IMR-90 (cell line): ENCODE measurements at regions not wholly inside any gene's neighbourhood (a gene's known extent, or its start where the extent isn't known, plus 50 kb on each side); places are given as distances from the start of the nearest gene placed in this dataset.

Experiments used
- ATAC-seq: fragments of 200-7000 bp; cut with Tn5 transposase; 2 replicates; pipeline ENCODE4 v1.9.1; 2020; ENCODE audit warnings: low read depth, mild to moderate bottlenecking, moderate library complexity
- BruUV-seq: library from RNA; stranded (reverse); fragments of 400-500 nt; replicated peaks from 2 replicates; lab custom pipeline; 2021; lab: Mats Ljungman, UMichigan
- CTCF ChIA-PET: fragments of 300-600 bp; formaldehyde crosslinking; extraction: SDS; loops from one replicate; lab custom pipeline; 2021; ENCODE audit warnings: antibody characterized with exemption; lab: Yijun Ruan, JAX
- POLR2A ChIA-PET: fragments of 300-600 bp; sonication (Branson Sonifier 250); formaldehyde crosslinking; loops from one replicate; lab custom pipeline; 2022; ENCODE audit warnings: antibody characterized with exemption; ENCODE audit not compliant: unreplicated experiment; lab: Charles Lee
- DNase-seq: peaks from one replicate; pipeline ENCODE4 v3.0.0; 2013
- H2AFZ ChIP-seq: replicated peaks from 2 replicates; pipeline ENCODE3; 2013; ENCODE audit warnings: low read length, mild to moderate bottlenecking; ENCODE audit not compliant: poor library complexity
- H2AK5ac ChIP-seq: 2 replicates; pipeline ENCODE4 v1.6.1; 2013; ENCODE audit warnings: low read depth, low read length, inconsistent platforms
- H2AK9ac ChIP-seq: replicated peaks from 2 replicates; pipeline ENCODE3; 2013; ENCODE audit warnings: mild to moderate bottlenecking, low read depth, low read length, moderate library complexity; ENCODE audit not compliant: poor library complexity
- H2BK120ac ChIP-seq: 2 replicates; pipeline ENCODE4 v1.6.1; 2013; ENCODE audit warnings: low read depth, low read length, inconsistent platforms
- H2BK15ac ChIP-seq: 3 replicates; pipeline ENCODE4 v1.6.1; 2013; ENCODE audit warnings: low read depth, low read length, inconsistent platforms
- H2BK20ac ChIP-seq: 2 replicates; pipeline ENCODE4 v1.6.1; 2013; ENCODE audit warnings: low read depth, mild to moderate bottlenecking, inconsistent platforms, low read length, moderate library complexity
- H2BK5ac ChIP-seq: 2 replicates; pipeline ENCODE4 v1.6.1; 2013; ENCODE audit warnings: mild to moderate bottlenecking, low read depth, low read length, inconsistent platforms; ENCODE audit not compliant: poor library complexity, severe bottlenecking
- H3K14ac ChIP-seq: replicated peaks from 2 replicates; pipeline ENCODE4 v1.6.1; 2013; ENCODE audit warnings: low read depth, low read length, inconsistent platforms
- H3K18ac ChIP-seq: 2 replicates; pipeline ENCODE4 v1.6.1; 2013; ENCODE audit warnings: low read depth, low read length, control low read depth
- H3K23ac ChIP-seq: 2 replicates; pipeline ENCODE4 v1.6.1; 2013; ENCODE audit warnings: low read depth, low read length, inconsistent platforms
- H3K27ac ChIP-seq: 2 replicates; pipeline ENCODE4 v1.5.1; 2013; ENCODE audit warnings: mild to moderate bottlenecking, control low read depth, low read length; ENCODE audit not compliant: insufficient read depth
- H3K27me3 ChIP-seq: 2 replicates; pipeline ENCODE4 v1.6.1; 2013; ENCODE audit warnings: low read length; ENCODE audit not compliant: control insufficient read depth, insufficient read depth
- H3K36me3 ChIP-seq: 2 replicates; pipeline ENCODE4 v1.6.1; 2013; ENCODE audit warnings: low read length, mixed read lengths; ENCODE audit not compliant: control insufficient read depth, insufficient read depth
- H3K4ac ChIP-seq: 2 replicates; pipeline ENCODE4 v1.6.1; 2013; ENCODE audit warnings: low read depth, low read length, inconsistent platforms
- H3K4me1 ChIP-seq: 2 replicates; pipeline ENCODE4 v1.6.1; 2013; ENCODE audit warnings: low read length, mixed read lengths; ENCODE audit not compliant: control insufficient read depth, insufficient read depth
- H3K4me2 ChIP-seq: 2 replicates; pipeline ENCODE4 v1.6.1; 2013; ENCODE audit warnings: low read depth, mild to moderate bottlenecking, control low read depth, low read length, moderate library complexity
- H3K4me3 ChIP-seq: 2 replicates; pipeline ENCODE4 v1.5.1; 2013; ENCODE audit warnings: low read depth, mild to moderate bottlenecking, control low read depth, low read length, moderate library complexity; ENCODE audit not compliant: insufficient read depth
- H3K56ac ChIP-seq: 2 replicates; pipeline ENCODE4 v1.6.1; 2013; ENCODE audit warnings: low read length, inconsistent platforms; ENCODE audit not compliant: insufficient read depth; ENCODE audit errors: extremely low read depth
- H3K79me1 ChIP-seq, 2 experiments: 2 replicates each; pipeline ENCODE4 v1.6.1; 2013; ENCODE audit warnings: low read length in 2 of 2, inconsistent platforms in 1 of 2, low read depth in 1 of 2
- H3K9ac ChIP-seq: 2 replicates; pipeline ENCODE4 v1.6.1; 2013; ENCODE audit warnings: low read depth, low read length, control low read depth
- H3K9me1 ChIP-seq: 2 replicates; pipeline ENCODE4 v1.6.1; 2013; ENCODE audit warnings: low read length, inconsistent platforms; ENCODE audit not compliant: insufficient read depth
- H3K9me3 ChIP-seq: 2 replicates; pipeline ENCODE4 v1.6.1; 2013; ENCODE audit warnings: low read length; ENCODE audit not compliant: control insufficient read depth, insufficient read depth
- H4K20me1 ChIP-seq: 2 replicates; pipeline ENCODE4 v1.6.1; 2013; ENCODE audit warnings: low read length, inconsistent platforms; ENCODE audit not compliant: insufficient read depth
- H4K5ac ChIP-seq: 2 replicates; pipeline ENCODE4 v1.6.1; 2013; ENCODE audit warnings: mild to moderate bottlenecking, low read depth, low read length, control low read depth
- H4K8ac ChIP-seq, 2 experiments: 2 replicates each; pipeline ENCODE4 v1.6.1; 2013; ENCODE audit warnings: low read depth in 2 of 2, low read length in 2 of 2, control low read depth in 1 of 2, inconsistent platforms in 1 of 2
- H4K91ac ChIP-seq: 2 replicates; pipeline ENCODE4 v1.6.1; 2013; ENCODE audit warnings: low read depth, low read length, inconsistent platforms; ENCODE audit not compliant: insufficient read depth
- BHLHE40 ChIP-seq: fragments of 150-350 bp; IDR thresholded peaks from 2 replicates; pipeline ENCODE4 v1.6.1; 2016; ENCODE audit warnings: mild to moderate bottlenecking, low read depth, low read length
- CEBPB ChIP-seq: IDR thresholded peaks from 2 replicates; pipeline ENCODE4 v1.6.1; 2012; ENCODE audit warnings: low read depth, low read length, improper control_type of control experiment
- CHD1 ChIP-seq: IDR thresholded peaks from 2 replicates; pipeline ENCODE4 v1.6.1; 2012; ENCODE audit warnings: low read depth, low read length, improper control_type of control experiment
- FOS ChIP-seq: fragments of 150-350 bp; IDR thresholded peaks from 2 replicates; pipeline ENCODE4 v1.6.1; 2016; ENCODE audit warnings: low read depth, low read length
- MAFK ChIP-seq: IDR thresholded peaks from 2 replicates; pipeline ENCODE4 v1.6.1; 2012; ENCODE audit warnings: low read depth, low read length, improper control_type of control experiment
- MAZ ChIP-seq: IDR thresholded peaks from 2 replicates; pipeline ENCODE4 v1.6.1; 2012; ENCODE audit warnings: low read depth, mild to moderate bottlenecking, low read length, improper control_type of control experiment, moderate library complexity, borderline replicate concordance
- MXI1 ChIP-seq: IDR thresholded peaks from 2 replicates; pipeline ENCODE4 v1.6.1; 2012; ENCODE audit warnings: low read depth, mild to moderate bottlenecking, low read length, moderate library complexity, borderline replicate concordance
- NFE2L2 ChIP-seq: fragments of 150-350 bp; IDR thresholded peaks from 2 replicates; pipeline ENCODE4 v1.6.1; 2016; ENCODE audit warnings: low read depth, mild to moderate bottlenecking, low read length
- POLR2A ChIP-seq: IDR thresholded peaks from 2 replicates; pipeline ENCODE4 v1.6.1; 2012; ENCODE audit warnings: mild to moderate bottlenecking, low read depth, low read length
- RAD21 ChIP-seq: IDR thresholded peaks from 2 replicates; pipeline ENCODE4 v1.6.1; 2012; ENCODE audit warnings: low read length, improper control_type of control experiment
- RCOR1 ChIP-seq: IDR thresholded peaks from 2 replicates; pipeline ENCODE4 v1.6.1; 2012; ENCODE audit warnings: mild to moderate bottlenecking, low read length, improper control_type of control experiment; ENCODE audit not compliant: insufficient replicate concordance
- RFX5 ChIP-seq: IDR thresholded peaks from 2 replicates; pipeline ENCODE4 v1.8.0; 2012; ENCODE audit warnings: low read depth, mild to moderate bottlenecking, low read length, moderate library complexity
- SMC3 ChIP-seq: fragments of 150-350 bp; IDR thresholded peaks from 2 replicates; pipeline ENCODE4 v1.6.1; 2016; ENCODE audit warnings: low read depth, mild to moderate bottlenecking, antibody characterized with exemption, low read length, moderate library complexity
- WGBS, 2 experiments: methylation state at CpG; one replicate each; pipeline versions ENCODE4 v1.1.5 to v1.1.7; 2013; ENCODE audit warnings: missing lambda C conversion rate in 2 of 2; ENCODE audit not compliant: insufficient read length in 1 of 2; ENCODE audit errors: extremely low coverage in 2 of 2; 5-methylcytosine and 5-hydroxymethylcytosine counted together
- dilution Hi-C: fragments of 300-500 bp; cut with HindIII; formaldehyde crosslinking; loops from one replicate; pipeline ENCODE4 v1.14.3; 2018; ENCODE audit warnings: low sequenced_read_pairs; ENCODE audit not compliant: unreplicated experiment
- in situ Hi-C: fragments of 300-500 bp; cut with MboI; formaldehyde crosslinking; loops from 3 replicates; pipeline ENCODE4 v1.14.3; 2019; ENCODE audit warnings: low sequenced_read_pairs, inconsistent platforms, mixed read lengths
- intact Hi-C: fragments of 100-400 bp; cut with micrococcal nuclease; formaldehyde crosslinking; loops from 2 replicates; pipeline ENCODE4 v1.10.0; 2022
- TF ChIP-seq, protein P1 (sequence below): fragments of 150-350 bp; IDR thresholded peaks from 2 replicates; pipeline ENCODE4 v1.6.1; 2017; ENCODE audit warnings: mild to moderate bottlenecking, antibody characterized with exemption, low read length, low read depth
- TF ChIP-seq, protein P2 (sequence below): fragments of 150-350 bp; IDR thresholded peaks from 2 replicates; pipeline ENCODE4 v1.6.1; 2016; ENCODE audit warnings: low read depth, mild to moderate bottlenecking, low read length, moderate library complexity, borderline replicate concordance

DNA sequence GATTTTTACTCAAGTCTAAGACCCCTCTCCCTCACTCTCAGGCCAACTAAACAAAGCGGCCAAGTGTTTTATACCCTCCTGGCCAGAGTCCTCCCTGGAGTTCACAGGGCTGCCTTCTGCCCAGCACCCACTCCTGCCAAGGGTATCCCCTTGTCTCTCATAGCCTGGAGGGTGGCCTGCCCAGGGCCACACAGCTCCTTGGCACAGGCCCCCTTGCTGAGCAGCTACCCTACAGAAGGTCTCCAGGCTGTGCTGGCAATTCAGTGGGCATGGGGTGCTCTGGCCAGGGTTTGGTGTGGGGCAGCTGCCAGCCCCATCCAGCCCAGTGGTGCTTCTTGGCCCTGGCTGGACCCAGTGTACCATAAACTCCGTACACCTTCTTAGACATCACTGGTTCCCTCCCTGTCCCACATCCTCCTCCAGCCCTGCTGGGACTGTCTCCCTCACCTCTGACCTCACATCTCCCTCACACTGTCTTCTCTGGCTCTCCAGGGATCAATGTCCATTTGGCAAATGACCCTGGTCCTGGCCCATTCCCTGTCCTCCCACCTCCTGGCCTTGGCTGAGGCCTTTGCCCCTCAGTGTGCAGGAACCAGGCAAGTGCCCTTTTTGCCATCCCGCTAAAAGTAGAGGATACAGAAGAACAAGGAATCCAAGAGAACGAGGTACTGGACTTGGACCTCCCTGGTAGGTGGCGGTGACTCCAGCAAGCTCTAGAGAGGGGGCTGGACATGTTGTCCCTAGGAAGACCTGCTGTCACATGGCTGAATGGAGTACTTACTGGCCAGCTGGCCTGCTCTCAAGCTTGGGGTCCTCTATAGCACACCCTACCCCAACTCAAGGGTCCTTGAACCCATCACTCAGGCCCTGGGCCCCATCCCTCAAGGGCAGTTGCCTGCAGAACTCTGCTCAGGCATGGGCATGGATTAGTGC lies 50.0 kb upstream of the TRPM1 start:
- ATAC-seq: no peak
- no peak overlapping the region for H4K8ac ChIP-seq
- H2BK20ac ChIP-seq: no peak overlapping the region
- no peaks in the 10 kb centered on the region for H3K79me1 ChIP-seq
- H3K36me3 ChIP-seq: no peaks in the 10 kb centered on the region
- no peak overlapping the region for H2BK5ac ChIP-seq
- intact Hi-C loops (no loop called here), dilution Hi-C loops (no loop called here), in situ Hi-C loops (no loop called here)
- no peaks in the 10 kb centered on the region for H3K4me1 ChIP-seq
- H3K56ac ChIP-seq: no peak overlapping the region
- no peak overlapping the region for H3K18ac ChIP-seq
- POLR2A ChIA-PET: no interaction called here
- H3K9me3 ChIP-seq: no peaks in the 10 kb centered on the region
- no peak overlapping the region for H3K4me3 ChIP-seq
- no peak overlapping the region for H2AFZ ChIP-seq
- H2BK15ac ChIP-seq: no peak overlapping the region
- H4K5ac ChIP-seq: no peak overlapping the region
- no peak overlapping the region for H3K14ac ChIP-seq
- H3K9me1 ChIP-seq: no peaks in the 10 kb centered on the region
- peaks cover 49% of the 10 kb centered on the region for H3K27me3 ChIP-seq
- no peak overlapping the region for H4K91ac ChIP-seq
- H3K27ac ChIP-seq: no peak overlapping the region
- no peak overlapping the region for H2AK5ac ChIP-seq
- no peak overlapping the region for H2AK9ac ChIP-seq
- no peaks in the 10 kb centered on the region for H4K20me1 ChIP-seq
- H3K23ac ChIP-seq: no peak overlapping the region
- no peak overlapping the region for H3K9ac ChIP-seq
- no peak overlapping the region for H2BK120ac ChIP-seq
- no peak overlapping the region for H3K4me2 ChIP-seq
- H3K4ac ChIP-seq: no peak overlapping the region
- BruUV-seq: no TSS peak
- CTCF ChIA-PET: no interaction called here
- no peak for DNase-seq
- WGBS, 2 experiments: 57% methylated on average over 1 of the region's 5 CpGs; no CpG with 5 or more reads in 1 of the 2 experiments
- TF ChIP-seq RAD21 (no peak), RFX5 (no peak), MAFK (no peak), CHD1 (no peak), CEBPB (no peak), RCOR1 (no peak), MXI1 (no peak), NFE2L2 (no peak), BHLHE40 (no peak), SMC3 (no peak), MAZ (no peak), FOS (no peak), POLR2A (no peak)
- TF ChIP-seq, protein P1, sequence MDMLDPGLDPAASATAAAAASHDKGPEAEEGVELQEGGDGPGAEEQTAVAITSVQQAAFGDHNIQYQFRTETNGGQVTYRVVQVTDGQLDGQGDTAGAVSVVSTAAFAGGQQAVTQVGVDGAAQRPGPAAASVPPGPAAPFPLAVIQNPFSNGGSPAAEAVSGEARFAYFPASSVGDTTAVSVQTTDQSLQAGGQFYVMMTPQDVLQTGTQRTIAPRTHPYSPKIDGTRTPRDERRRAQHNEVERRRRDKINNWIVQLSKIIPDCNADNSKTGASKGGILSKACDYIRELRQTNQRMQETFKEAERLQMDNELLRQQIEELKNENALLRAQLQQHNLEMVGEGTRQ: no peak
- TF ChIP-seq, protein P2, sequence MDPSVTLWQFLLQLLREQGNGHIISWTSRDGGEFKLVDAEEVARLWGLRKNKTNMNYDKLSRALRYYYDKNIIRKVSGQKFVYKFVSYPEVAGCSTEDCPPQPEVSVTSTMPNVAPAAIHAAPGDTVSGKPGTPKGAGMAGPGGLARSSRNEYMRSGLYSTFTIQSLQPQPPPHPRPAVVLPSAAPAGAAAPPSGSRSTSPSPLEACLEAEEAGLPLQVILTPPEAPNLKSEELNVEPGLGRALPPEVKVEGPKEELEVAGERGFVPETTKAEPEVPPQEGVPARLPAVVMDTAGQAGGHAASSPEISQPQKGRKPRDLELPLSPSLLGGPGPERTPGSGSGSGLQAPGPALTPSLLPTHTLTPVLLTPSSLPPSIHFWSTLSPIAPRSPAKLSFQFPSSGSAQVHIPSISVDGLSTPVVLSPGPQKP: no peak
